ENCODE measurements at regions not wholly inside any gene's neighbourhood (a gene's known extent, or its start where the extent isn't known, plus 50 kb on each side); places are given as distances from the start of the nearest gene placed in this dataset.

GRCh38 chr10:33388785-33389184 lies 54.3 kb upstream of the NRP1 start:
- H3K9ac ChIP-seq (ENCODE audit: low read depth in 1 of 2, low read length in 2 of 2) = no peak overlapping the region
- H3K9me3 ChIP-seq (ENCODE audit: control insufficient read depth in 1 of 2, low read length in 2 of 2) = no peaks in the 10 kb centered on the region
- H3K4me1 ChIP-seq (ENCODE audit: control insufficient read depth in 1 of 2, insufficient read depth in 2 of 2, low read length in 2 of 2) = no peaks in the 10 kb centered on the region
- H3K36me3 ChIP-seq (ENCODE audit: control insufficient read depth in 1 of 2, insufficient read depth in 2 of 2, low read length in 2 of 2) = no peaks in the 10 kb centered on the region
- no peak overlapping the region for H3K4me3 ChIP-seq (ENCODE audit: low read depth in 1 of 2, low read length in 2 of 2)
- H3K27ac ChIP-seq (ENCODE audit: low read depth, low read length) = no peak overlapping the region
- no peaks in the 10 kb centered on the region for H3K27me3 ChIP-seq (ENCODE audit: control insufficient read depth in 1 of 2, insufficient read depth in 2 of 2, low read length in 2 of 2)

- H3K36me3 ChIP-seq (ENCODE audit: control insufficient read depth in 1 of 2, insufficient read depth in 2 of 2, low read length in 2 of 2) = no peaks in the 10 kb centered on the region
- no peak overlapping the region for H3K9ac ChIP-seq (ENCODE audit: low read depth in 1 of 2, low read length in 2 of 2)
- no peak overlapping the region for H3K4me3 ChIP-seq (ENCODE audit: low read depth in 1 of 2, low read length in 2 of 2)
- no peaks in the 10 kb centered on the region for H3K9me3 ChIP-seq (ENCODE audit: control insufficient read depth in 1 of 2, low read length in 2 of 2)
- no peak overlapping the region for H3K27ac ChIP-seq (ENCODE audit: low read depth, low read length)
- H3K4me1 ChIP-seq (ENCODE audit: control insufficient read depth in 1 of 2, insufficient read depth in 2 of 2, low read length in 2 of 2) = no peaks in the 10 kb centered on the region
- no peaks in the 10 kb centered on the region for H3K27me3 ChIP-seq (ENCODE audit: control insufficient read depth in 1 of 2, insufficient read depth in 2 of 2, low read length in 2 of 2)
These were observed 53.9 kb upstream of the NRP1 start for GRCh38 chr10:33388382-33388781.

GRCh38 chr10:33387720-33388119 lies 53.3 kb upstream of the NRP1 start:
- H3K4me3 ChIP-seq (ENCODE audit: low read depth in 1 of 2, low read length in 2 of 2) = no peak overlapping the region
- no peaks in the 10 kb centered on the region for H3K36me3 ChIP-seq (ENCODE audit: control insufficient read depth in 1 of 2, insufficient read depth in 2 of 2, low read length in 2 of 2)
- H3K4me1 ChIP-seq (ENCODE audit: control insufficient read depth in 1 of 2, insufficient read depth in 2 of 2, low read length in 2 of 2) = peaks cover under 1 to 3% of the 10 kb centered on the region in 2 donors
- no peak overlapping the region for H3K27ac ChIP-seq (ENCODE audit: low read depth, low read length)
- H3K9me3 ChIP-seq (ENCODE audit: control insufficient read depth in 1 of 2, low read length in 2 of 2) = no peaks in the 10 kb centered on the region
- no peaks in the 10 kb centered on the region for H3K27me3 ChIP-seq (ENCODE audit: control insufficient read depth in 1 of 2, insufficient read depth in 2 of 2, low read length in 2 of 2)
- no peak overlapping the region for H3K9ac ChIP-seq (ENCODE audit: low read depth in 1 of 2, low read length in 2 of 2)

GRCh38 chr10:33386926-33387325 lies 52.5 kb upstream of the NRP1 start:
- H3K9ac ChIP-seq (ENCODE audit: low read depth in 1 of 2, low read length in 2 of 2) = no peak overlapping the region
- H3K4me3 ChIP-seq (ENCODE audit: low read depth in 1 of 2, low read length in 2 of 2) = no peak overlapping the region
- no peaks in the 10 kb centered on the region for H3K36me3 ChIP-seq (ENCODE audit: control insufficient read depth in 1 of 2, insufficient read depth in 2 of 2, low read length in 2 of 2)
- peaks cover 9 to 11% of the 10 kb centered on the region in 2 donors for H3K4me1 ChIP-seq (ENCODE audit: control insufficient read depth in 1 of 2, insufficient read depth in 2 of 2, low read length in 2 of 2)
- no peaks in the 10 kb centered on the region for H3K9me3 ChIP-seq (ENCODE audit: control insufficient read depth in 1 of 2, low read length in 2 of 2)
- no peak overlapping the region for H3K27ac ChIP-seq (ENCODE audit: low read depth, low read length)
- no peaks in the 10 kb centered on the region for H3K27me3 ChIP-seq (ENCODE audit: control insufficient read depth in 1 of 2, insufficient read depth in 2 of 2, low read length in 2 of 2)

- no peak overlapping the region for H3K9ac ChIP-seq (ENCODE audit: low read depth in 1 of 2, low read length in 2 of 2)
- H3K4me1 ChIP-seq (ENCODE audit: control insufficient read depth in 1 of 2, insufficient read depth in 2 of 2, low read length in 2 of 2) = peaks cover 14 to 19% of the 10 kb centered on the region in 2 donors
- no peak overlapping the region for H3K27ac ChIP-seq (ENCODE audit: low read depth, low read length)
- no peaks in the 10 kb centered on the region for H3K9me3 ChIP-seq (ENCODE audit: control insufficient read depth in 1 of 2, low read length in 2 of 2)
- no peaks in the 10 kb centered on the region for H3K36me3 ChIP-seq (ENCODE audit: control insufficient read depth in 1 of 2, insufficient read depth in 2 of 2, low read length in 2 of 2)
- no peaks in the 10 kb centered on the region for H3K27me3 ChIP-seq (ENCODE audit: control insufficient read depth in 1 of 2, insufficient read depth in 2 of 2, low read length in 2 of 2)
- no peak overlapping the region for H3K4me3 ChIP-seq (ENCODE audit: low read depth in 1 of 2, low read length in 2 of 2)
These were observed 51.2 kb upstream of the NRP1 start for GRCh38 chr10:33385686-33386085.

GRCh38 chr10:33385015-33385414 lies 50.5 kb upstream of the NRP1 start:
- no peak overlapping the region for H3K27ac ChIP-seq (ENCODE audit: low read depth, low read length)
- H3K4me3 ChIP-seq (ENCODE audit: low read depth in 1 of 2, low read length in 2 of 2) = no peak overlapping the region

More at GRCh38 chr10:33385015-33385414, 50.5 kb upstream of the NRP1 start:
- no peaks in the 10 kb centered on the region for H3K36me3 ChIP-seq (ENCODE audit: control insufficient read depth in 1 of 2, insufficient read depth in 2 of 2, low read length in 2 of 2)
- no peak overlapping the region for H3K9ac ChIP-seq (ENCODE audit: low read depth in 1 of 2, low read length in 2 of 2)
- H3K9me3 ChIP-seq (ENCODE audit: control insufficient read depth in 1 of 2, low read length in 2 of 2) = no peaks in the 10 kb centered on the region
- peaks cover 14 to 19% of the 10 kb centered on the region in 2 donors for H3K4me1 ChIP-seq (ENCODE audit: control insufficient read depth in 1 of 2, insufficient read depth in 2 of 2, low read length in 2 of 2)
- H3K27me3 ChIP-seq (ENCODE audit: control insufficient read depth in 1 of 2, insufficient read depth in 2 of 2, low read length in 2 of 2) = no peaks in the 10 kb centered on the region

Measured in duodenal mucosa (tissue), 2 donors.